GM12873 (cell line): ENCODE measurements at regions not wholly inside any gene's neighbourhood (a gene's known extent, or its start where the extent isn't known, plus 50 kb on each side); places are given as distances from the start of the nearest gene placed in this dataset.

Source experiments
- TF ChIP-seq, protein P1 (sequence below): IDR thresholded peaks from 2 replicates; pipeline ENCODE4 v1.5.1; 2012; ENCODE audit warnings: low read depth, mild to moderate bottlenecking, moderate library complexity, low read length, control low read depth; ENCODE audit not compliant: insufficient read depth; ENCODE audit errors: missing control alignments

DNA sequence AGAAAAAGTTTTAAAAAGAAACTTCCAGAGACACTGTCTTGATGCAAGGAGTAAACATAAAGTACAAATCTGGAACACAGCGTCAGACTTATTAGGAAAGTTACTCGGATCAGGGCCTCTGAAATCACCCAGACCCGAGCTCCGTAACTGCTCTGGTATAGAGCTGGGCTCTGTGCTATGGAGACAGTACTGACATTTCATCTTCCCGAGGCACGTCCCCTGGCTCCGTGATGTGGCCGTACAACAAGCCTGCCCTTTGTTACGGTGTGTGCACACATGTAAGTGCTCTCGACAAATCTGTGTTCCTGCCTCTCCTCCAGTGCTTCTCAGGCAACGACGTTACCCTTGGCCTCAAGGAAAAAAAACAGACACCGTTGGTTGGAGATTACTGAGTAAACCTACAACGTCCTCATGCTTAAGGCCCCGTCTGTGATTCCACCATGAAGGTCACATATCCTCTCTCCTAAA is 107.0 kb upstream of the IRF2BP2 start:
- TF ChIP-seq, protein P1, sequence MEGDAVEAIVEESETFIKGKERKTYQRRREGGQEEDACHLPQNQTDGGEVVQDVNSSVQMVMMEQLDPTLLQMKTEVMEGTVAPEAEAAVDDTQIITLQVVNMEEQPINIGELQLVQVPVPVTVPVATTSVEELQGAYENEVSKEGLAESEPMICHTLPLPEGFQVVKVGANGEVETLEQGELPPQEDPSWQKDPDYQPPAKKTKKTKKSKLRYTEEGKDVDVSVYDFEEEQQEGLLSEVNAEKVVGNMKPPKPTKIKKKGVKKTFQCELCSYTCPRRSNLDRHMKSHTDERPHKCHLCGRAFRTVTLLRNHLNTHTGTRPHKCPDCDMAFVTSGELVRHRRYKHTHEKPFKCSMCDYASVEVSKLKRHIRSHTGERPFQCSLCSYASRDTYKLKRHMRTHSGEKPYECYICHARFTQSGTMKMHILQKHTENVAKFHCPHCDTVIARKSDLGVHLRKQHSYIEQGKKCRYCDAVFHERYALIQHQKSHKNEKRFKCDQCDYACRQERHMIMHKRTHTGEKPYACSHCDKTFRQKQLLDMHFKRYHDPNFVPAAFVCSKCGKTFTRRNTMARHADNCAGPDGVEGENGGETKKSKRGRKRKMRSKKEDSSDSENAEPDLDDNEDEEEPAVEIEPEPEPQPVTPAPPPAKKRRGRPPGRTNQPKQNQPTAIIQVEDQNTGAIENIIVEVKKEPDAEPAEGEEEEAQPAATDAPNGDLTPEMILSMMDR: no peak

DNA sequence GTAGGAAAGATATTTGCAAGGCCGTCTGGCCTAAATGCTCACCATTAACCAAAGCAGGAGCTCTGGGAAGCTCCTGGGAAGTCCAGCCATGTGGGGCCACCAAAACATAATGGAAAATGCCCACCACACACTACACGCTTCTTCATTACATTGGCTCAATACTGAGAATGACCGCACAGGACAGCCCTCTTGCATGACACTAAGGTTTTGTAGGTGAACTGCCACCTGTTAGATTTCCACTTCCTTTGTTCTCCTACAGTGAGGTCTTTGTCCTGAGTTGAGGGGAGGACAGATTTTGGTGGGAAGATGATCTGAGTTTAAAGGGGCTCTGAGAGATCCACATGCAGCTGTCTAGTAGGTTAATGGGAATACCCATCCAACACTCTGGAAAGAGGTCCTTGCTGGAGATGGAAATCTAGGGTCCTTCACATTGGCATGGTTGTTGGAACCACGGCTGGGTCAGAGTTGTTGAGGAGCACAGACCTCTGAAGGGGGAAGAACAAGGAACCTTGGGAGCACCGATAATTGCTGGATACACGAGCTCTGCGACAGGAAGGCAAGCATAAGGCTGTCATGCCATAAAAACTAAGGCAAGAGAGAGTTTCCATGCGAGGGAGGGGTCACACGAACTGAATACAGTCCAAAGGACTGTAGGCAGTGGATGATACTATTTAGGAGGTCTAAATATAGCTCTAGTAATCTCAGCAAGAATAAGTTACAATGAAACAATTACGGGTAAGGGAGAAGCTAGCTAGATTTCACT is 105.5 kb upstream of the IRF2BP2 start:
- TF ChIP-seq, protein P1: no peak

DNA sequence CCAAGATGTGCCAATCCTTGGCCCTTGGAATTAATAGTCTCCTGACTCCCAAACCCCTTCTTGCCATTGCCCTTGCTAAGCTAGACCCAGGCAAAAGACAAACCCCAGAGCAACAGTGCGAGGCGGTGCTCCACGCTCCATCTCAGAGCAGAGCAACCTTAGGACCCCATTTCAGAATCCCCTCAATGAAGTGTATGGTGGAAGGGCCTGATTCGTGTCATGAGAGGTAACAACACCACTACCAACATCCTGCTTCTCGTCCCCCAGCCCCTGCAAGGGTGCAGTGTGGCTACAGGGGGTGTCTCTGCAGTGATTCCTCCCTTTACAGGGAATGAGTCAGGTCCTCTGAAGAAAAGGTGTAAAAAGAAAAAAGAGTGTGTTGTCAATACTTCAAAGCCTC is 103.9 kb upstream of the IRF2BP2 start:
- TF ChIP-seq, protein P1: no peak

DNA sequence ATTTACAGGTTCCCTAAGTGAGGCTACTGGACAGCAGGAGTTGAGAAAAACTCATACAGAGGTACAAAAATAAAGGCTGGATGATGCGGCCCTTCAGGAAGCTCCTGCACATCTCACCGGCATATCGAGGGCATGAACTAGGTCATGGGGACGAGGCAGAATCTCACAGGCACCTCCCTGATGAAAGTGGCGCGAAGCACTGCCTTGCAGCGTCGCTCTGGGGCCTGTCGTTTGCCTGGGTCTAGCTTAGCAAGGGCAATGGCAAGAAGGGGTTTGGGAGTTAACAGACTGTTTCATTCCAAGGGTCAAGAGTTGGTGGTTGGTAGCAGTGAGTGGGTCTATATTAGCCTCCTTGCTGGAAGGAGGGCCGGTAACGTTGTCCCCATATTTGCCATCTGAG is 103.5 kb upstream of the IRF2BP2 start:
- TF ChIP-seq, protein P1: no peak

DNA sequence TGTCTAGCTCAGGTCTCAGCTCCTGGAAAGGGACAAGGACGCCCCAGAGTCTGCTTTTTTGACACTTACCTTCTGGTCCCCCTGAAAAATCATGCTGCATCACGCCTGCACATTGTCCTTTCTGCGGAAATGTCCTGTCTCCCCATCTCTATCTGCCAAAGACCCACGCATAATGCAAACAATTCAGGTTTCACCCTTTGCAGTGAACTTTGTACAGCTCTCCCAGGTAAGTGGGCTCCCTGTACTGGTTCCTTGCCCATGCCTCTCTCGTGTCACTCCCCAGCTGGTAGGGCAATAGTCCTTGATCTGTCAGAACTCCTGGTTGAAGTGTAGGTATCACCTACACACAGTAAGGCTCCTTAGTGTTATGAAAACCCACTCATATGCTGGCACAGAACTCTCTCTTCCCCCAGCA is 102.9 kb upstream of the IRF2BP2 start:
- TF ChIP-seq, protein P1: no peak

DNA sequence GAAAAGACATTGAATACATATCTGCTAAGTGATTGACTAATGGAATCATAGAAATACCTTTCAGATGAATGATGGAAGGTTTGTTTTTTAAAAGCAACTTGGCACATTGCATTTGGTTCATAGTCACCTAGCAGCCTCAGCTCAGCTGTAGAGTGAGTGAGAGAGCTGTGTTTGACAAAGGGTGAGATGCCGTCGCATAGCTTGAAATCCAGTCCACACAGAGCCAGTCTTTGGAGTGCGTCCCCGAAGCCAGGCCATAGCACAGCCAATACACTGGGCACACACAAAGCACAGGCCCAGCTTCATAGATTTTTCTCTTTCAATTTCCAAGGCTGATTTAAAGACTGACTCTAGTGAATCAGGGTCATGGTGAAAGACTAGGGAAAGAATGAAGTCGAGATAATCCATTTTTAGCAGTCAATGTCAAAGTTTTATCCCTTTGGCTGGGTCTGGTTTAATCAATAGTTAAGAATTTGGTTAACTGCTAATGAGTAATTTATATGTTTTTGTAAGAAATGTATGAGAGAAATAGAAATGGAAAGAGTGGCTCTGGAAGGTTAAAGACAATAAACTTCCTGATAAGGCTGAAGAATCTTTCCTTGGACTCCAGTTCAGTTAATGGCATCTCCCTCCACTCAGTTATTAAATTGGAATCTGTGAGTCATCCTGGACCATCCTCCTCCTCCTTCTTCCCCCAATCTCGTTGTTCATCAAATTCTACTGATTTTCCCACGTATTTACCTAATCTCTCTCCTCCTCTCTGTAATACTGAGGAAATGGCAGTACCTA is 101.2 kb upstream of the IRF2BP2 start:
- TF ChIP-seq, protein P1: no peak

DNA sequence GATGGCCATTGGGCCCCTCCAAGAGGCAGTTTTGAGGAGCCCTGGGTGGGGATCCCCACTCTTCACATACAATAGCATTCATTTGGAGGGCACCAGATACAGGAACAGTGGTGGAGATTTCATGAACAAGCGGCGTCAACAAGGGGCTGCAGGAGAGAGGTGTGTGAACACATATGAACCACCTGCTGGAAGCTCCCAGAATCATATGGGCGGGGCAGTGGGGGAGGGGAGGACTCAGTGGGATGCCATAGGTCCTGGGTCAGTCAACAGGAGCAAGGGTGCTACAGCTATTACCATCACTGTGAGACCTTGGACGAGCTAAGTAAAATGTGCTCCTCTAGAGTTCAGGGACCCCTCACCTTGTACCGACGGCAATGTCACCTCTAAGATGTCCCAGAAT is 100.4 kb upstream of the IRF2BP2 start:
- TF ChIP-seq, protein P1: no peak
